Esophagus muscularis mucosa (tissue), 4 donors: ENCODE measurements at regions not wholly inside any gene's neighbourhood (a gene's known extent, or its start where the extent isn't known, plus 50 kb on each side); places are given as distances from the start of the nearest gene placed in this dataset.

ENCODE experiments used
- DNase-seq: peaks from one replicate; pipeline ENCODE4 v3.0.0-alpha.2; 2017; ENCODE audit errors: extremely low spot score
- H3K27ac ChIP-seq, 4 donors: fragments of 200-600 bp; sonication (generic); replicated peaks in 1 of 4; 1 replicate in 3 of 4; 2 replicates in 1 of 4; pipeline ENCODE4 v1.5.1; 2016 to 2019; ENCODE audit warnings: mild to moderate bottlenecking in 1 of 4
- H3K27me3 ChIP-seq, 4 donors: fragments of 200-600 bp; sonication (generic); one replicate each; pipeline versions ENCODE4 v1.5.1 to v1.6.0; 2016 to 2019
- H3K36me3 ChIP-seq, 4 donors: fragments of 200-600 bp; sonication (generic); one replicate each; pipeline ENCODE4 v1.5.1; 2016 to 2019
- H3K4me1 ChIP-seq, 4 donors: fragments of 200-600 bp; sonication (generic); one replicate each; pipeline ENCODE4 v1.5.1; 2016 to 2019
- H3K4me3 ChIP-seq, 4 donors: fragments of 200-600 bp; sonication (generic); 1 replicate in 2 of 4; 2 replicates in 2 of 4; pipeline ENCODE4 v1.5.1; 2016 to 2019; ENCODE audit warnings: mild to moderate bottlenecking in 4 of 4, moderate library complexity in 1 of 4
- H3K9me3 ChIP-seq, 4 donors: fragments of 200-600 bp; sonication (generic); 1 replicate in 3 of 4; 2 replicates in 1 of 4; pipeline ENCODE4 v1.5.1; 2016 to 2019
- CTCF ChIP-seq, 3 experiments: fragments of 200-600 bp in 2 of 3; fragments of 450-650 bp in 1 of 3; sonication (generic) in 2 of 3; IDR thresholded peaks; one replicate each; pipeline ENCODE4 v1.5.1; 2017 to 2019; ENCODE audit warnings: antibody characterized with exemption in 3 of 3, mild to moderate bottlenecking in 2 of 3, moderate library complexity in 1 of 3
- EP300 ChIP-seq: sonication (generic); formaldehyde crosslinking; IDR thresholded peaks from one replicate; pipeline ENCODE4 v1.6.1; 2017; ENCODE audit warnings: antibody characterized with exemption
- POLR2A ChIP-seq: fragments of 450-650 bp; IDR thresholded peaks from one replicate; pipeline ENCODE4 v1.6.1; 2017; ENCODE audit warnings: antibody characterized with exemption, moderate library complexity, mild to moderate bottlenecking, low read depth
- POLR2AphosphoS5 ChIP-seq, 2 donors: sonication (generic); formaldehyde crosslinking; IDR thresholded peaks; one replicate each; pipeline ENCODE4 v1.6.1; 2017; ENCODE audit warnings: antibody characterized with exemption in 2 of 2
- WGBS: methylation state at CpG from one replicate; pipeline ENCODE4 v1.1.5; 2018; 5-methylcytosine and 5-hydroxymethylcytosine counted together
- intact Hi-C: fragments of 100-400 bp; cut with DNase I; formaldehyde crosslinking; loops from one replicate; pipeline ENCODE4 v1.15.1; 2023

GRCh38 chr1:70707214-70707613 lies 296.1 kb downstream of the CTH start:
- Histone ChIP-seq H3K9me3 (no peaks in the 10 kb centered on the region), H3K4me3 (peak overlapping the region in 1 of 4 donors; percentile 52), H3K27me3 (no peaks in the 10 kb centered on the region), H3K27ac (no peak overlapping the region), H3K4me1 (peaks cover 5 to 12% (median 7%) of the 10 kb centered on the region in 4 donors), H3K36me3 (no peaks in the 10 kb centered on the region)
- no peak for TF ChIP-seq EP300
- TF ChIP-seq POLR2A = no peak
- TF ChIP-seq CTCF (IDR thresholded peaks at IDR 0.05) = no peak
- no peak for TF ChIP-seq POLR2AphosphoS5 (IDR thresholded peaks at IDR 0.05)
- no peak for DNase-seq
- intact Hi-C loops = no loop called here

- H3K4me1 ChIP-seq = peaks cover 2 to 37% (median 19%) of the 10 kb centered on the region in 4 donors
- DNase-seq = no peak
- intact Hi-C loops = no loop called here
- H3K9me3 ChIP-seq = no peaks in the 10 kb centered on the region
- H3K27ac ChIP-seq = no peak overlapping the region
- no peaks in the 10 kb centered on the region for H3K36me3 ChIP-seq
- WGBS = 72% methylated on average over 2 of the region's 2 CpGs
- no peak overlapping the region for H3K4me3 ChIP-seq
- TF ChIP-seq CTCF (IDR thresholded peaks at IDR 0.05) = no peak
- no peak for TF ChIP-seq POLR2AphosphoS5 (IDR thresholded peaks at IDR 0.05)
- TF ChIP-seq EP300 = no peak
- TF ChIP-seq POLR2A = no peak
- no peaks in the 10 kb centered on the region for H3K27me3 ChIP-seq
Measured at GRCh38 chr1:70714149-70714548, 303.1 kb downstream of the CTH start.

GRCh38 chr1:70717211-70717610 lies 306.1 kb downstream of the CTH start:
- intact Hi-C loops = no loop called here
- no peak for DNase-seq
- Histone ChIP-seq H3K27me3 (no peaks in the 10 kb centered on the region), H3K36me3 (no peaks in the 10 kb centered on the region), H3K9me3 (no peaks in the 10 kb centered on the region), H3K27ac (no peak overlapping the region), H3K4me1 (peaks cover 2 to 44% (median 25%) of the 10 kb centered on the region in 4 donors), H3K4me3 (no peak overlapping the region)
- TF ChIP-seq POLR2AphosphoS5 (IDR thresholded peaks at IDR 0.05) = no peak
- TF ChIP-seq POLR2A = no peak
- TF ChIP-seq CTCF (IDR thresholded peaks at IDR 0.05) = no peak
- no peak for TF ChIP-seq EP300
- WGBS = 32% methylated on average over 2 of the region's 2 CpGs

- 41% methylated on average over 1 of the region's 1 CpG for WGBS
- Histone ChIP-seq H3K36me3 (no peaks in the 10 kb centered on the region), H3K27ac (peak overlapping the region in 2 of 4 donors; percentile 42 to 44), H3K4me3 (no peak overlapping the region), H3K9me3 (no peaks in the 10 kb centered on the region), H3K27me3 (no peaks in the 10 kb centered on the region), H3K4me1 (peaks cover 2 to 44% (median 25%) of the 10 kb centered on the region in 4 donors)
- DNase-seq = no peak
- intact Hi-C loops = no loop called here
- TF ChIP-seq CTCF (IDR thresholded peaks at IDR 0.05) (no peak), POLR2AphosphoS5 (IDR thresholded peaks at IDR 0.05) (no peak), EP300 (no peak), POLR2A (no peak)
Measured at GRCh38 chr1:70717656-70718055, 306.6 kb downstream of the CTH start.

- intact Hi-C loops = no loop called here
- TF ChIP-seq EP300 = no peak
- TF ChIP-seq POLR2A = no peak
- no peak for TF ChIP-seq POLR2AphosphoS5 (IDR thresholded peaks at IDR 0.05)
- TF ChIP-seq CTCF (IDR thresholded peaks at IDR 0.05) = no peak
- no peaks in the 10 kb centered on the region for H3K27me3 ChIP-seq
- no peaks in the 10 kb centered on the region for H3K36me3 ChIP-seq
- DNase-seq = no peak
- 46% methylated on average over 2 of the region's 2 CpGs for WGBS
- H3K9me3 ChIP-seq = no peaks in the 10 kb centered on the region
- H3K27ac ChIP-seq = peak overlapping the region in 3 of 4 donors; percentile 29 to 44 (median 42)
- peaks cover 2 to 44% (median 25%) of the 10 kb centered on the region in 4 donors for H3K4me1 ChIP-seq
- no peak overlapping the region for H3K4me3 ChIP-seq
Measured at GRCh38 chr1:70718086-70718630, 307.1 kb downstream of the CTH start.
